ENCODE measurements at regions not wholly inside any gene's neighbourhood (a gene's known extent, or its start where the extent isn't known, plus 50 kb on each side); places are given as distances from the start of the nearest gene placed in this dataset.

DNA sequence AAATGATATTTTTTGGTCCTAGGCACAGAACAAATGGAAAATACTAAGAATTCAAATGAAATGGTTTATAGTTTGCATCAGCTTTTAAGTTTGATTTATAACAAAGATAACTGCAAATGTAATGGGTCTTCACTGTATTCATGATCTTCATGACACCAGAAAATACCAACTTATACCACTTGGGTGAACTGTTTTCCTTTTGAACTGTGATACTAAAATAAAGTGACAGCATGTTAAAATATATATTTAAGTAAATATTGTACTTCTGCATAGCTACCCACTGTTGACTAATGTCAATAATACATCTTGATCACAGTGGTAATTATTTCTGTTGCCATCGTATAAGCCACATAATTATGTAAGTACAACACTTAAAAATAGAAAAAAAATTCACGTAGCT lies 442.0 kb upstream of the ANKRD30A start:
- Histone ChIP-seq H3K36me3 (ENCODE audit: control insufficient read depth, insufficient read depth, low read length) (no peaks in the 10 kb centered on the region), H3K4me1 (no peaks in the 10 kb centered on the region), H3K9ac (no peak overlapping the region), H3K4me3 (ENCODE audit: low read depth, low read length) (no peak overlapping the region), H3K27me3 (ENCODE audit: control insufficient read depth, insufficient read depth, low read length) (no peaks in the 10 kb centered on the region), H2AFZ (no peak overlapping the region), H3K9me3 (ENCODE audit: control insufficient read depth, low read length) (no peaks in the 10 kb centered on the region), H3K27ac (no peak overlapping the region), H3K79me2 (no peaks in the 10 kb centered on the region), H3K4me2 (ENCODE audit: low read length) (no peak overlapping the region)
- TF ChIP-seq, protein P1, sequence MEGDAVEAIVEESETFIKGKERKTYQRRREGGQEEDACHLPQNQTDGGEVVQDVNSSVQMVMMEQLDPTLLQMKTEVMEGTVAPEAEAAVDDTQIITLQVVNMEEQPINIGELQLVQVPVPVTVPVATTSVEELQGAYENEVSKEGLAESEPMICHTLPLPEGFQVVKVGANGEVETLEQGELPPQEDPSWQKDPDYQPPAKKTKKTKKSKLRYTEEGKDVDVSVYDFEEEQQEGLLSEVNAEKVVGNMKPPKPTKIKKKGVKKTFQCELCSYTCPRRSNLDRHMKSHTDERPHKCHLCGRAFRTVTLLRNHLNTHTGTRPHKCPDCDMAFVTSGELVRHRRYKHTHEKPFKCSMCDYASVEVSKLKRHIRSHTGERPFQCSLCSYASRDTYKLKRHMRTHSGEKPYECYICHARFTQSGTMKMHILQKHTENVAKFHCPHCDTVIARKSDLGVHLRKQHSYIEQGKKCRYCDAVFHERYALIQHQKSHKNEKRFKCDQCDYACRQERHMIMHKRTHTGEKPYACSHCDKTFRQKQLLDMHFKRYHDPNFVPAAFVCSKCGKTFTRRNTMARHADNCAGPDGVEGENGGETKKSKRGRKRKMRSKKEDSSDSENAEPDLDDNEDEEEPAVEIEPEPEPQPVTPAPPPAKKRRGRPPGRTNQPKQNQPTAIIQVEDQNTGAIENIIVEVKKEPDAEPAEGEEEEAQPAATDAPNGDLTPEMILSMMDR (IDR thresholded peaks at IDR 0.05), result no peak

DNA sequence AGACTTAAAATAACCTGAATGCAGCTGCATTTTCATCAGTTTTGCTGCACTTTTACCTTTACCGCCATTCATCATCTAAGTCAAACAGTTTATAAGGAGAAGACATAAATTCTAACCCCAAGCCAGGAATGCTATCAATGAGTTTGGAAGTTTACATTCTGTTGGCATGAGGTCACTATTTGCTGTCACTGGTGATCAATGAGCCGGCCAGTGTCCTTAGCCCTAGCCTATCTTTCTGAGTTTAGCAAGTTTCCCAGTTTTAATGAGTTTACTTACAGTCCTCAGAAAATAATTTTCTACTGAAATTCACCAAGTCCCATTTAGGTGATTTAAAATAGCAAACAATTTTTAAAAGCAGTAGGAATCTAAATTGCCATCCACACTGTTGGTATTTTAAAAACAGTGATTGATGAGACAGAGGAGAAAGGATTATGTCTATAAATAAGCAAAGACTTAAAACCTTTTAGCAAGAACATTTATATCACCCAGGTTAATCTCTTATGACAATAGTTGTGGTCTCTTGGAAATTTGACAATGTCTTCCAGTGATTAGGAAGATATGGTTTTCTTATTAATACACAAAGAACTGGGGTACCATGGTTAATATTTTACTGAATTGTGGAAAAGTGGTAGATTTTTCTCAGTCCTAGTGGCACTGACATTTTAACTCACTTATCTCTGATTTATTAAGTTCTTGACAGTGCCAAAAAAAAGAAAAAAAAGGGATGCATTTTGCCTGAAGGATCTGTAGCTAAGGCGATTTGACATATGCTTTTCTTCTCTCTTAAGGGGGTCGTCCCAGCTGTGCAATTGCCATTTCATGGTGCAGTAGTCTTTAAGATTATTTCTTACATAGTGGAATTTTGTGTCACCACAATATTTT lies 443.4 kb upstream of the ANKRD30A start:
- Histone ChIP-seq H3K4me2 (ENCODE audit: low read length) (no peak overlapping the region), H3K79me2 (no peaks in the 10 kb centered on the region), H3K9me3 (ENCODE audit: control insufficient read depth, low read length) (no peaks in the 10 kb centered on the region), H3K4me3 (ENCODE audit: low read depth, low read length) (no peak overlapping the region), H3K27ac (no peak overlapping the region), H3K36me3 (ENCODE audit: control insufficient read depth, insufficient read depth, low read length) (no peaks in the 10 kb centered on the region), H3K9ac (no peak overlapping the region), H2AFZ (no peak overlapping the region), H3K4me1 (no peaks in the 10 kb centered on the region), H3K27me3 (ENCODE audit: control insufficient read depth, insufficient read depth, low read length) (no peaks in the 10 kb centered on the region)
- TF ChIP-seq, protein P1 (IDR thresholded peaks at IDR 0.05), result no peak

DNA sequence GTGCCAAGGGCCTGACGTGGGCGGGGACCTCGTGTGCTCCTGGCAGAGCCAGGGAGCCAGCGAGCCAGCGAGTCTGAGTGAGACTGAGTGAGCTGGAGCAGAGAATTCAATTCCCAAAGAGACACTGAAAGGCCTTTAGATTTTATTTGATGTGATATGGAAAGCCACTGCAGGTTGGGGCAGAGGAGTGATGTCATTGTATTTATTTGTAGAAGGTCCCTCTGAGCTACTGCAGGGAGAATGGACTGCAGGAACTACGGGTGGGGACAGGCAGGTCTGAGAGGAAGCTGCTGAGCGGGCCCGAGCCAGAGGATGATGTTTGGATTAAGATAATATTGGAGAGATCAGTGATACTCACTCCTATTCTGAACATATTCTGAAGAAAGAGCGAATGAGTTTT lies 445.8 kb upstream of the ANKRD30A start:
- Histone ChIP-seq H3K79me2 (no peaks in the 10 kb centered on the region), H3K4me2 (ENCODE audit: low read length) (no peak overlapping the region)
- TF ChIP-seq, protein P1 (IDR thresholded peaks at IDR 0.05), result no peak

DNA sequence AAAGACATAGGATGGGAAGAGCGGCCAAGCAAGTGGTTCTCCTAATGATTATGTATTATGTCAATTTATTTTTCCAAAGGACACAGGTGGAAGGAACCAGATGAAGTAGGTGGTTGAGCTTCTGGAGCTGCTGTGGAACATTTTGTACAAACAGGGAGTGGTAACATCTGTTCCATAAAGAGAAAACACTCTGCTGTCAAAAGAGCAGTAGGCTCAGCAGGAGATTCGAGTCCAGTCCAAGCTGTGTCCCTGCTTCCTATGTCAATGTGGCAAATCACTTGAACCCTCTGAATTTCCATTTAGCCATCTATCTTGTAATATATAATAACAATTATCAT lies 448.0 kb upstream of the ANKRD30A start:
- no peak overlapping the region for H3K9ac ChIP-seq
- TF ChIP-seq, protein P1 (IDR thresholded peaks at IDR 0.05), result no peak
- no peaks in the 10 kb centered on the region for H3K36me3 ChIP-seq (ENCODE audit: control insufficient read depth, insufficient read depth, low read length)
- no peaks in the 10 kb centered on the region for H3K4me1 ChIP-seq
- H3K4me2 ChIP-seq (ENCODE audit: low read length), result no peak overlapping the region
- no peaks in the 10 kb centered on the region for H3K27me3 ChIP-seq (ENCODE audit: control insufficient read depth, insufficient read depth, low read length)
- no peak overlapping the region for H3K27ac ChIP-seq
- no peak overlapping the region for H2AFZ ChIP-seq
- H3K79me2 ChIP-seq, result no peaks in the 10 kb centered on the region
- no peak overlapping the region for H3K4me3 ChIP-seq (ENCODE audit: low read depth, low read length)
- no peaks in the 10 kb centered on the region for H3K9me3 ChIP-seq (ENCODE audit: control insufficient read depth, low read length)

More for the DNA sequence above, 445.8 kb upstream of the ANKRD30A start:
- Histone ChIP-seq H3K4me3 (ENCODE audit: low read depth, low read length) (no peak overlapping the region), H3K36me3 (ENCODE audit: control insufficient read depth, insufficient read depth, low read length) (no peaks in the 10 kb centered on the region), H3K9me3 (ENCODE audit: control insufficient read depth, low read length) (no peaks in the 10 kb centered on the region), H3K9ac (no peak overlapping the region), H3K27me3 (ENCODE audit: control insufficient read depth, insufficient read depth, low read length) (no peaks in the 10 kb centered on the region), H2AFZ (no peak overlapping the region), H3K4me1 (no peaks in the 10 kb centered on the region), H3K27ac (no peak overlapping the region)

Data from parathyroid adenoma (tissue), 2 donors.